IPS DF 6.9 (cell line): ENCODE measurements at regions not wholly inside any gene's neighbourhood (a gene's known extent, or its start where the extent isn't known, plus 50 kb on each side); places are given as distances from the start of the nearest gene placed in this dataset.

Source experiments
- DNase-seq: peaks from one replicate; pipeline ENCODE4 v3.0.0-alpha.2; 2013; ENCODE audit warnings: low read depth, low spot score
- H3K27ac ChIP-seq: one replicate; pipeline ENCODE4 v1.5.1; 2013; ENCODE audit warnings: low read length, control low read depth
- H3K27me3 ChIP-seq: 2 replicates; pipeline ENCODE4 v1.6.1; 2013; ENCODE audit warnings: mild to moderate bottlenecking, low read length; ENCODE audit not compliant: control insufficient read depth, insufficient read depth
- H3K36me3 ChIP-seq: 2 replicates; pipeline ENCODE4 v1.6.1; 2013; ENCODE audit warnings: low read length; ENCODE audit not compliant: control insufficient read depth, insufficient read depth
- H3K4me1 ChIP-seq: 2 replicates; pipeline ENCODE4 v1.6.1; 2013; ENCODE audit warnings: low read length; ENCODE audit not compliant: control insufficient read depth, insufficient read depth
- H3K4me3 ChIP-seq: 2 replicates; pipeline ENCODE4 v1.5.1; 2013; ENCODE audit warnings: mild to moderate bottlenecking, low read length
- H3K9me3 ChIP-seq: 2 replicates; pipeline ENCODE4 v1.6.1; 2013; ENCODE audit warnings: low read length, inconsistent platforms; ENCODE audit not compliant: control insufficient read depth, insufficient read depth
- WGBS: extraction: QIAGEN DNeasy Blood & Tissue Kit; methylation state at CpG from one replicate; pipeline ENCODE4 v1.1.7; 2013; ENCODE audit warnings: mixed read lengths, missing lambda C conversion rate; ENCODE audit not compliant: insufficient read length, insufficient coverage; 5-methylcytosine and 5-hydroxymethylcytosine counted together

DNA sequence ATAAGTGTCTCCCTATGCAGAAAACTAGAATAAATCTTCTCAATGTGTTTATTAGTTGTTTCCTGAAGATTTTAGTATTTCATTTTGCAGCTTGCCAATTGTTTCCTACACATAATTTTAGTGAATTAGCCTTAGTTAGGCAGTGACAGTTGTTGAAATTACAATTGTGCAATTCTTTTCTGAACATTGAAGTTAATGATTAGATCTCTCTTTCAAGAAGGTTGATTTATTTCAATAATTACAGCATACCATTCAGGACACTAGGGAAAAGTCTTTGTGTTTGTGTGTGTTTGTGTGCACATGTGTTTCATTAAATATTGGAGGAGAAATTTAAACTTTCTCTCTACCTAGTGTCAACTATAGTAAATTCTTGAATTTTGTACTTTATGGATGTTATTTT, 199.6 kb upstream of the MPDZ start:
- no peak for DNase-seq
- no peaks in the 10 kb centered on the region for H3K4me1 ChIP-seq
- H3K27me3 ChIP-seq: no peaks in the 10 kb centered on the region
- no peaks in the 10 kb centered on the region for H3K36me3 ChIP-seq
- H3K4me3 ChIP-seq: no peak overlapping the region
- H3K9me3 ChIP-seq: no peaks in the 10 kb centered on the region
- no peak overlapping the region for H3K27ac ChIP-seq

DNA sequence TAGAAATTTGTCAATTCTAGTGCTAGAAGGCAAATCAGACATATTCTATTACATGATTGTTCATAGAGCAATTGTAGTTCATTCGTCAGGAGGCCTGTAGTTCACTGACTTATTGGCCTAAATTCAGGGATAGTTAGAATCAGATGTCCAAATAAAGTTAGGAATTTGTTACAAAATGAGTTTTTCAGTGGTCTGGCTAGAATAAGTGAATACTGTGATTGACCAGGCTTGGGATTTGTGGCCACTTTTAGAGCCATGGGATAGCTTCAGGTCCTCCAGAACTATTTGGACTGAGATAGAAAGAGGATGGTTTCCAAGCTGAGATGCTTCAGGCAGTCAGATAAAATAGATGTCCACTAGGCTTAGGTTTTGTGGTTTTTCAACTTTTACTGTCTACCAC, 199.1 kb upstream of the MPDZ start:
- Histone ChIP-seq H3K36me3 (no peaks in the 10 kb centered on the region), H3K27ac (no peak overlapping the region), H3K9me3 (no peaks in the 10 kb centered on the region), H3K4me3 (no peak overlapping the region), H3K4me1 (no peaks in the 10 kb centered on the region), H3K27me3 (no peaks in the 10 kb centered on the region)
- no CpG with 5 or more reads among the region's 1 CpG for WGBS
- DNase-seq: no peak

DNA sequence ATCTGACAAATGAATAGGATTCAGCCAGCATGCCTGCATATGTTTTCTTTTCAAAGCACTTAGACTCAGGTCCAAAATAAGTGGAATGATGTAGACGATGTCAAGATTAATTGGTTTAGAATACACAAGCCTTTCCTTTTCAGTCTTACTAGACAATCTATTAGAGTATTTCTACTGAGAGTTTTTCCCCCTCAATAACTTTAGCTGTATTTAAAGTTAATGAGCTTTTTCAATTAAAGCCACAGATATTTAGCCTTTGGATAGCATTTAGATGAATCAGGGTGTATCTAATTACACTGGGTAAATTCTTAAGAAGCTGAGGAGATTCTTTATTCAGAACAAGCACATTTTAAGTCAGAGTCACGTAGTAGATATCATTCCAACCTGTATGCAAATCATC, 198.7 kb upstream of the MPDZ start:
- no CpG with 5 or more reads among the region's 2 CpGs for WGBS
- no peaks in the 10 kb centered on the region for H3K9me3 ChIP-seq
- no peak overlapping the region for H3K4me3 ChIP-seq
- H3K27me3 ChIP-seq: no peaks in the 10 kb centered on the region
- no peak overlapping the region for H3K27ac ChIP-seq
- no peaks in the 10 kb centered on the region for H3K36me3 ChIP-seq
- no peak for DNase-seq
- H3K4me1 ChIP-seq: no peaks in the 10 kb centered on the region

DNA sequence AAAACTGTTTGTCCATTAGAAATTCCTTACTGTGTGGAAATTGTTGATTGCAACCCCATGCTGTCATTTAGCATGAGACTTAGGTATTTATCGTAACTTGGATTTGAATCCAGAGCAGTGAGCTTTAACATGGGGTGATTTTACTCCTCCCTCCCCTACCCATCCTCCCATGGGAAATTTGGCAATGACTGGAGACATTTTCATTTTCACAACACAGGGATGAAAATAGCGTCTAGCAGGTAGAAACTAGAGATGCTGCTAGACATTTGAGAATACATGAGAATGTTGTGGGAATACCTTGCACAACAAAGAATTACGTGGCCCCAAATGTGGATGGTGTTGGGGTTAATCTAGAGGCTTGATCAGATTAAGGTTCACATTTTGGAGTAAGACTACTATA, 191.3 kb upstream of the MPDZ start:
- Histone ChIP-seq H3K4me3 (no peak overlapping the region), H3K27ac (no peak overlapping the region), H3K36me3 (no peaks in the 10 kb centered on the region), H3K4me1 (no peaks in the 10 kb centered on the region), H3K9me3 (no peaks in the 10 kb centered on the region), H3K27me3 (no peaks in the 10 kb centered on the region)
- DNase-seq: no peak
- no CpG with 5 or more reads among the region's 3 CpGs for WGBS

DNA sequence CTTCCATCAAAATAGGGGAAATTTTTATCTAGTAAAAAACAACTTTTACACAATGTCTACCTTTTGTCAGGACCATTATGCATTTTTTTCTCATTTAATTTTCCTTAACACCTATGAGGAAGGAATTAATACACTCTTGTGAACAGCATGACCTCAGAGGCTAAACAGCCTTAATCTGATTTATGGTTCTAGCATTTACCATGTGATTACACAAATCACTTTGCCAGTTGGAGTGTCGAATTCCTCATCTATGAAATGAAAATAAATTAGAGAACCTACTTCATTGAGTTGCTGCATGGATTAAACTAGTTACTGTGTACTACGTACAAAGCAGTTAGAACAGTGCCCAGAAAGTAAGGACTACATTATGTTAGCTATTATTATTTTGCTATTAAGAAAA, 187.7 kb upstream of the MPDZ start:
- Histone ChIP-seq H3K9me3 (no peaks in the 10 kb centered on the region), H3K27ac (no peak overlapping the region), H3K36me3 (no peaks in the 10 kb centered on the region), H3K27me3 (no peaks in the 10 kb centered on the region), H3K4me3 (no peak overlapping the region), H3K4me1 (no peaks in the 10 kb centered on the region)
- DNase-seq: no peak
- WGBS: no CpG with 5 or more reads among the region's 2 CpGs

DNA sequence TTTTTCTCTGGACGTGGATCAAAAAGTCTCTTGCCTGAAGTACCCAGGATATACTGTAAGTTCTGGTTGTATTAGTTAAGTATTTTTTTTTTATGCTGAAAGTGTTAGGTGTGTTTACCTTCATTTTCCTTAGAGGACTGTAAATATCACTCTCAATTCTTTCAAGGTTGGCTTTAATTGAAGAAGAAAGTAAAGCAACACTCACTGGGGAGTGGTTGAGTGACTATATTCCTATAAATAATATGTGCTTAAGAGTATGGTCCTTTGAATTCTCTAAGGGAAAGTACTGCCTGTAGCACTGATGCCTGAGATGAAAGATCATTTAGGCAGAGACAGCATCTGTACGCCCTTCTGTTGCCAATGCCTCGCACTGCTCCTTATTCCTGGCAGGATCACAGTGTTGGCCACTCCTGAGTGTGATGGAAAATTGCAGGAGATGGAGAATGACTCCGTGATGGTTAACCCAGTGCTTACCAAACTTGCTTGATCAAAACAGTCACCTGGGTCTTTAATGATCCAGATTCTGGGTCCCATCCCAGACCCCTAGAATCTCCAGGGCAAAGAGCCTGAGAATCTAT, 182.0 kb upstream of the MPDZ start:
- Histone ChIP-seq H3K4me3 (no peak overlapping the region), H3K27me3 (no peaks in the 10 kb centered on the region), H3K4me1 (no peaks in the 10 kb centered on the region), H3K27ac (no peak overlapping the region), H3K36me3 (no peaks in the 10 kb centered on the region), H3K9me3 (no peaks in the 10 kb centered on the region)
- WGBS: no CpG with 5 or more reads among the region's 4 CpGs
- DNase-seq: no peak

DNA sequence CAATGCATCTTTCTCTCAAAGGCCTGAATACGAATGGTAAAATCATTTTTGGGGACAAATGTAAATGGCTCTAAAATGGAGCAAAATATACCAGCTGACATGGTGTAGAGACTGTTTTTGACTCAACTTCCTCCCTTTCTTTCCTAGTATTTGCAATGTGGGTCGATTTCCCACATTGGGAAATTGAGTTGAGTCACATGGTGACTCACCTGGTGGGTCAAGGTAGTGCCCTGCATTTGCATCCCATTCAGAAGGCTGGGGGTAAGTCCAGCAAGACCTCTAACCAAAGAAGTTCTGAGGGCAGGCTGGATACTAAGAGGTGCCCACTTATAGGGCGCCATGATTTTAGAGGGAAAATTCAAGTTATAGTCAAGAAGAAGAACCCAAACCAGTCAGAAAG, 179.6 kb upstream of the MPDZ start:
- no peak overlapping the region for H3K27ac ChIP-seq
- no peak for DNase-seq
- no peaks in the 10 kb centered on the region for H3K4me1 ChIP-seq
- H3K27me3 ChIP-seq: no peaks in the 10 kb centered on the region
- no CpG with 5 or more reads among the region's 3 CpGs for WGBS
- H3K36me3 ChIP-seq: no peaks in the 10 kb centered on the region
- H3K9me3 ChIP-seq: no peaks in the 10 kb centered on the region
- no peak overlapping the region for H3K4me3 ChIP-seq

DNA sequence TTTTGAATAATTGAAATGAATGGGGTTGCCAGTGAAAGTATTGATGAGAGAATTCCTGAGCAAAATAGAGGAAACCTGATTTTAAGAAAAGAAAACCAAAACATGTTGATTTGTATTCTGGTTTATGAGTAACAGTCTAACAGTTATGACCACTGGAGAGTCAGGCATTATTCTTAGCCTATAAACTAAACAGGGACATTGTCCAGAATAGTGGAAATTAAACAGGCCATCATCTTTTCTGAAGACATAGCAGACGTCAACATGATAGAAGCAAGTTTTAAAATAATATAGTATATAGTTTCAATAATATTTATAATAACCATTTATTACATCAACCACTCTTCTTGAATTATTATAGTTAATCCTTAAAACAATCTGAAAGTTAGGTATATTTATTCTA, 178.3 kb upstream of the MPDZ start:
- H3K27ac ChIP-seq: no peak overlapping the region
- no peaks in the 10 kb centered on the region for H3K4me1 ChIP-seq
- no peaks in the 10 kb centered on the region for H3K27me3 ChIP-seq
- no peak overlapping the region for H3K4me3 ChIP-seq
- H3K9me3 ChIP-seq: no peaks in the 10 kb centered on the region
- DNase-seq: no peak
- no CpG with 5 or more reads among the region's 1 CpG for WGBS
- H3K36me3 ChIP-seq: no peaks in the 10 kb centered on the region

DNA sequence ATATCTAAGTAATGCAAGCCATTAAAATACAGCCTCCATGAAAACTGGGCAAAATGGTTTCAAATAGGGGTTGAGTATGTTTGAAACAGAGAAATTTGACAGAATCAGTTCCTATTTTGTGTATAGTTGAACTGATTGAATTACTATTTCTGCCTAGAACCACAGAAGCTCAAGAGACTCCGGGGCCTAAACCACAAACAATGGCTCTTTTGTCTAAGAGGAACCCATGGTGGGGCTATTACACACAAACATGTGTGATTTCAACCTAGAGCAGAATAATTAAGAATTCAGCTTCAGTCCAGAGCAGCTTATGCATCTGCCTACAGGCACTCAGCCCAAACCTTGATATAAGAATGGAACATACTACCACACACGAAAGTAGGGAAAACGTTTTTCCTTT, 171.2 kb upstream of the MPDZ start:
- DNase-seq: no peak
- Histone ChIP-seq H3K9me3 (no peaks in the 10 kb centered on the region), H3K4me1 (no peaks in the 10 kb centered on the region), H3K36me3 (no peaks in the 10 kb centered on the region), H3K27me3 (no peaks in the 10 kb centered on the region), H3K27ac (no peak overlapping the region), H3K4me3 (no peak overlapping the region)
- no CpG with 5 or more reads among the region's 3 CpGs for WGBS

DNA sequence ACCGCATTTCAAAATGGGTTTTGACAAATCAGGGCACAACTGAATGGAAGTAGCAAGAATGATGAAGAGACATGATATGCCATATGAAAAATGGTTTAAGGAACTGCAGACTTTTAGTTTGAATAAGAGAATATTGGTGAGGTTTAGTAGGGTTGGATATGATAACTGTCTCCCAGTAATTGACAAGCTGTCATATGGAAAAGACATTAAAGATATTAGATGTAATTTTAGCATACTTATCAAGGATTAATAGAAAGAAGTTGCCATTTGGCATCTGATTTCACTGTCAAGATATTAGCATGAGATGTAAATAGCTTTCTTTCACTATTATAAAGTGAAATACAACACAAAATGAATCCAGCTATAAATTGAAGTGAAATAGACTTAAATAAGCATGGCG, 169.0 kb upstream of the MPDZ start:
- no CpG with 5 or more reads among the region's 2 CpGs for WGBS
- H3K27ac ChIP-seq: no peak overlapping the region
- no peak for DNase-seq

DNA sequence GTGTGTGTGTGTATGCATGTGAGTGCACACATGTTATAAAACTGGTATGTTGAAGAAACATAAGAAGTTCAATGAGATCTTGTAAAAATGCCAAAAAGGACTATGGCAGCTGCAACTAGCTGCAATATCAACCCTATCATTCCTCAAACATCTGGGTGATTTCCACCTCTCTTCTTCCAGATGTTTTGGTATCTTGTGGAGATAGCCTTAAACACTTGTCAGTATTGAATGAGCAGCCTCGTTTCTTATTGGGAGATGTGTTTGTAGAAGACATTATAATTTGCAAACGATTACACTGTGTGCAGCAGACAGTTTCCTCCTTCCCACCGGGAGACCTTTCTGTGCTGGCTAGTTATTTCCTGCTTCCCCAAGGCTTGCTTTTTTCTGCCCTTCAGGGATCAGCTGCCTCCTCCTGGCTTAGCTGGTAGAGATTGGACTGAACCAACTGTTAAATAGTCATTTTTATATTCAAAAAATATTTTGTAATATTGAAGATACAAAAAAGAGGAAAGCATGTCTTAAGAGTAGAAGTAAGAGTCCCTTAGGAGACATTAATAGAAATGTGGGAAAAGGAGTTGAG, 168.4 kb upstream of the MPDZ start:
- Histone ChIP-seq H3K27me3 (no peaks in the 10 kb centered on the region), H3K9me3 (no peaks in the 10 kb centered on the region), H3K4me3 (no peak overlapping the region), H3K36me3 (no peaks in the 10 kb centered on the region), H3K4me1 (no peaks in the 10 kb centered on the region), H3K27ac (no peak overlapping the region)
- no CpG with 5 or more reads among the region's 3 CpGs for whole genome bisulfite sequencing
- no peak for DNase-seq

More for the DNA sequence above, 169.0 kb upstream of the MPDZ start:
- Histone ChIP-seq H3K9me3 (no peaks in the 10 kb centered on the region), H3K27me3 (no peaks in the 10 kb centered on the region), H3K36me3 (no peaks in the 10 kb centered on the region), H3K4me3 (no peak overlapping the region), H3K4me1 (no peaks in the 10 kb centered on the region)
